CD1c-positive myeloid dendritic cell (primary cell): ENCODE measurements at regions not wholly inside any gene's neighbourhood (a gene's known extent, or its start where the extent isn't known, plus 50 kb on each side); places are given as distances from the start of the nearest gene placed in this dataset.
"Not testable (repeated sequence)": the region's sequence is repeated elsewhere in the genome, so short reads cannot be mapped to it uniquely, and the experiment has no call there.

Experiments used
- DNase-seq: peaks from one replicate; pipeline ENCODE4 v3.0.0-alpha.2; 2016; ENCODE audit errors: extremely low spot score

GRCh38 chr18:42326752-42327151 is 371.7 kb downstream of the PIK3C3 start:
- no peak for DNase-seq

GRCh38 chr18:42328931-42329330 is 373.9 kb downstream of the PIK3C3 start:
- DNase-seq, result no peak

- no peak for DNase-seq
These were observed 375.3 kb downstream of the PIK3C3 start for GRCh38 chr18:42330296-42330695.

GRCh38 chr18:42333558-42333957 is 378.5 kb downstream of the PIK3C3 start:
- DNase-seq, result no peak

- no peak for DNase-seq
These were observed 379.9 kb downstream of the PIK3C3 start for GRCh38 chr18:42334931-42335330.

- no peak for DNase-seq
These were observed 381.1 kb downstream of the PIK3C3 start for GRCh38 chr18:42336139-42336538.

- not testable (repeated sequence) for DNase-seq
These were observed 382.3 kb downstream of the PIK3C3 start for GRCh38 chr18:42337337-42337736.

- no peak for DNase-seq
These were observed 383.6 kb downstream of the PIK3C3 start for GRCh38 chr18:42338683-42339082.

- DNase-seq, result no peak
These were observed 384.3 kb downstream of the PIK3C3 start for GRCh38 chr18:42339372-42339771.

- no peak for DNase-seq
These were observed 385.5 kb downstream of the PIK3C3 start for GRCh38 chr18:42340423-42341009.

- no peak for DNase-seq
These were observed 386.4 kb downstream of the PIK3C3 start for GRCh38 chr18:42341423-42341822.

- no peak for DNase-seq
These were observed 393.7 kb downstream of the PIK3C3 start for GRCh38 chr18:42348722-42349121.

GRCh38 chr18:42351455-42351854 is 396.4 kb downstream of the PIK3C3 start:
- no peak for DNase-seq

- DNase-seq, result no peak
These were observed 405.7 kb downstream of the PIK3C3 start for GRCh38 chr18:42360716-42361115.

- DNase-seq, result no peak
These were observed 408.7 kb downstream of the PIK3C3 start for GRCh38 chr18:42363446-42364441.

GRCh38 chr18:42364766-42365165 is 409.7 kb downstream of the PIK3C3 start:
- no peak for DNase-seq

GRCh38 chr18:42365591-42365990 is 410.6 kb downstream of the PIK3C3 start:
- no peak for DNase-seq

- no peak for DNase-seq
These were observed 418.6 kb downstream of the PIK3C3 start for GRCh38 chr18:42373584-42373983.

GRCh38 chr18:42374961-42375360 is 419.9 kb downstream of the PIK3C3 start:
- no peak for DNase-seq

- DNase-seq, result not testable (repeated sequence)
These were observed 423.8 kb downstream of the PIK3C3 start for GRCh38 chr18:42378854-42379253.

- DNase-seq, result not testable (repeated sequence)
These were observed 426.2 kb downstream of the PIK3C3 start for GRCh38 chr18:42381236-42381635.

- no peak for DNase-seq
These were observed 437.4 kb downstream of the PIK3C3 start for GRCh38 chr18:42392416-42392815.

GRCh38 chr18:42392926-42393325 is 437.9 kb downstream of the PIK3C3 start:
- DNase-seq, result no peak
